Progenitor cell of endocrine pancreas (in vitro differentiated cells): ENCODE measurements at regions not wholly inside any gene's neighbourhood (a gene's known extent, or its start where the extent isn't known, plus 50 kb on each side); places are given as distances from the start of the nearest gene placed in this dataset.

Experiments
- DNase-seq: peaks from one replicate; pipeline ENCODE4 v3.0.0; 2021; ENCODE audit warnings: low spot score; ENCODE audit not compliant: unreplicated experiment
- H3K27ac Mint-ChIP-seq: 2 replicates; pipeline ENCODE4 v1.8.0; 2021; ENCODE audit warnings: mild to moderate bottlenecking, moderate library complexity, mixed read lengths
- H3K27me3 Mint-ChIP-seq: 2 replicates; pipeline ENCODE4 v1.8.0; 2021; ENCODE audit warnings: mixed read lengths
- H3K36me3 Mint-ChIP-seq: 2 replicates; pipeline ENCODE4 v1.8.0; 2022; ENCODE audit warnings: mixed read lengths; ENCODE audit not compliant: insufficient read depth
- H3K4me1 Mint-ChIP-seq: 2 replicates; pipeline ENCODE4 v1.8.0; 2021; ENCODE audit warnings: low read depth, mixed read lengths
- H3K4me3 Mint-ChIP-seq: 2 replicates; pipeline ENCODE4 v1.8.0; 2021; ENCODE audit warnings: low read depth, mild to moderate bottlenecking, moderate library complexity, mixed read lengths
- H3K9me3 Mint-ChIP-seq: 2 replicates; pipeline ENCODE4 v1.8.0; 2021; ENCODE audit warnings: low read depth, mixed read lengths
- CTCF ChIP-seq: fragments of 200-600 bp; sonication (generic); IDR thresholded peaks from one replicate; pipeline ENCODE4 v1.5.0; 2021; ENCODE audit warnings: antibody characterized with exemption, mild to moderate bottlenecking; ENCODE audit not compliant: unreplicated experiment

GRCh38 chr13:100798739-100799361 is 124.3 kb upstream of the TMTC4 start:
- H3K36me3 Mint-ChIP-seq, result no peaks in the 10 kb centered on the region
- H3K27me3 Mint-ChIP-seq, result no peaks in the 10 kb centered on the region
- peaks cover 16% of the 10 kb centered on the region for H3K4me1 Mint-ChIP-seq
- no peak overlapping the region for H3K27ac Mint-ChIP-seq
- no peak for DNase-seq
- no peak for TF ChIP-seq CTCF
- H3K9me3 Mint-ChIP-seq, result peaks cover 10% of the 10 kb centered on the region
- no peak overlapping the region for H3K4me3 Mint-ChIP-seq

GRCh38 chr13:100797921-100798320 is 123.3 kb upstream of the TMTC4 start:
- H3K27ac Mint-ChIP-seq, result no peak overlapping the region
- no peak for TF ChIP-seq CTCF
- H3K9me3 Mint-ChIP-seq, result peaks cover 10% of the 10 kb centered on the region

GRCh38 chr13:100796463-100796862 is 121.9 kb upstream of the TMTC4 start:
- Mint-ChIP-seq H3K36me3 (no peaks in the 10 kb centered on the region), H3K4me1 (peaks cover 8% of the 10 kb centered on the region), H3K4me3 (no peak overlapping the region), H3K27me3 (no peaks in the 10 kb centered on the region), H3K27ac (no peak overlapping the region), H3K9me3 (peaks cover 13% of the 10 kb centered on the region)
- no peak for TF ChIP-seq CTCF
- DNase-seq, result no peak

More at GRCh38 chr13:100797921-100798320, 123.3 kb upstream of the TMTC4 start:
- no peak for DNase-seq
- Mint-ChIP-seq H3K36me3 (no peaks in the 10 kb centered on the region), H3K4me1 (peaks cover 11% of the 10 kb centered on the region), H3K27me3 (no peaks in the 10 kb centered on the region), H3K4me3 (no peak overlapping the region)

GRCh38 chr13:100794575-100794974 is 120.0 kb upstream of the TMTC4 start:
- no peak overlapping the region for H3K4me3 Mint-ChIP-seq
- peaks cover 13% of the 10 kb centered on the region for H3K9me3 Mint-ChIP-seq
- H3K27ac Mint-ChIP-seq, result no peak overlapping the region
- no peaks in the 10 kb centered on the region for H3K27me3 Mint-ChIP-seq
- H3K36me3 Mint-ChIP-seq, result no peaks in the 10 kb centered on the region
- no peak for TF ChIP-seq CTCF
- peaks cover 6% of the 10 kb centered on the region for H3K4me1 Mint-ChIP-seq
- DNase-seq, result no peak

- no peak overlapping the region for H3K4me3 Mint-ChIP-seq
- no peak for TF ChIP-seq CTCF
- no peak overlapping the region for H3K27ac Mint-ChIP-seq
- H3K4me1 Mint-ChIP-seq, result peaks cover 5% of the 10 kb centered on the region
- no peak for DNase-seq
- peaks cover 10% of the 10 kb centered on the region for H3K9me3 Mint-ChIP-seq
- no peaks in the 10 kb centered on the region for H3K36me3 Mint-ChIP-seq
- H3K27me3 Mint-ChIP-seq, result no peaks in the 10 kb centered on the region
Observed at GRCh38 chr13:100790405-100790804, 115.8 kb upstream of the TMTC4 start.
